Spleen (tissue), 7 donors: ENCODE measurements at regions not wholly inside any gene's neighbourhood (a gene's known extent, or its start where the extent isn't known, plus 50 kb on each side); places are given as distances from the start of the nearest gene placed in this dataset.

Experiments used
- POLR2A ChIP-seq, 3 donors: fragments of 450-650 bp; IDR thresholded peaks; one replicate each; pipeline ENCODE4 v1.5.1; 2017; ENCODE audit warnings: antibody characterized with exemption in 3 of 3, mild to moderate bottlenecking in 1 of 3
- POLR2AphosphoS5 ChIP-seq, 3 donors: sonication (generic); formaldehyde crosslinking; IDR thresholded peaks; one replicate each; pipeline ENCODE4 v1.5.1; 2017; ENCODE audit warnings: antibody characterized with exemption in 3 of 3
- TF ChIP-seq, protein P1 (sequence below), 11 experiments: fragments of 200-600 bp in 7 of 11; fragments of 450-650 bp in 4 of 11; sonication (generic) in 4 of 11; IDR thresholded peaks in 8 of 11; conservative IDR thresholded peaks in 3 of 11; 1 replicate in 7 of 11; 2 replicates in 4 of 11; pipeline versions ENCODE4 v1.4.0 to v1.8.0; 2016 to 2021; ENCODE audit warnings: antibody characterized with exemption in 11 of 11, inconsistent platforms in 4 of 11, mild to moderate bottlenecking in 1 of 11
- donor health status: DM: no; HTN: no; CAD: no; lungs with moderate emphysema.
- donor health status: DM: no; HTN: no; CAD: no.
- donor health status: DM: no; HTN: no; CAD: no.

GRCh38 chr11:26062660-26063059, 269.3 kb upstream of the ANO3 start:
- TF ChIP-seq, protein P1, sequence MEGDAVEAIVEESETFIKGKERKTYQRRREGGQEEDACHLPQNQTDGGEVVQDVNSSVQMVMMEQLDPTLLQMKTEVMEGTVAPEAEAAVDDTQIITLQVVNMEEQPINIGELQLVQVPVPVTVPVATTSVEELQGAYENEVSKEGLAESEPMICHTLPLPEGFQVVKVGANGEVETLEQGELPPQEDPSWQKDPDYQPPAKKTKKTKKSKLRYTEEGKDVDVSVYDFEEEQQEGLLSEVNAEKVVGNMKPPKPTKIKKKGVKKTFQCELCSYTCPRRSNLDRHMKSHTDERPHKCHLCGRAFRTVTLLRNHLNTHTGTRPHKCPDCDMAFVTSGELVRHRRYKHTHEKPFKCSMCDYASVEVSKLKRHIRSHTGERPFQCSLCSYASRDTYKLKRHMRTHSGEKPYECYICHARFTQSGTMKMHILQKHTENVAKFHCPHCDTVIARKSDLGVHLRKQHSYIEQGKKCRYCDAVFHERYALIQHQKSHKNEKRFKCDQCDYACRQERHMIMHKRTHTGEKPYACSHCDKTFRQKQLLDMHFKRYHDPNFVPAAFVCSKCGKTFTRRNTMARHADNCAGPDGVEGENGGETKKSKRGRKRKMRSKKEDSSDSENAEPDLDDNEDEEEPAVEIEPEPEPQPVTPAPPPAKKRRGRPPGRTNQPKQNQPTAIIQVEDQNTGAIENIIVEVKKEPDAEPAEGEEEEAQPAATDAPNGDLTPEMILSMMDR (IDR thresholded peaks at IDR 0.05 in 8 of 11, conservative IDR thresholded peaks at IDR 0.05 in 3 of 11), result no peak
- TF ChIP-seq POLR2A (IDR thresholded peaks at IDR 0.05), result no peak
- TF ChIP-seq POLR2AphosphoS5 (IDR thresholded peaks at IDR 0.05), result no peak
